Caki2 (cell line): ENCODE measurements at regions not wholly inside any gene's neighbourhood (a gene's known extent, or its start where the extent isn't known, plus 50 kb on each side); places are given as distances from the start of the nearest gene placed in this dataset.

Experiments used
- DNase-seq: peaks from one replicate; pipeline ENCODE4 v3.0.0-alpha.2; 2015; ENCODE audit warnings: low read depth
- in situ Hi-C: cut with HindIII; loops from 2 replicates; pipeline ENCODE4 v1.10.0; 2016; ENCODE audit warnings: low sequenced_read_pairs, low pct_unique_long_range_greater_than_20kb, mixed read lengths

GRCh38 chr3:127351775-127352350 is 64.0 kb upstream of the PRR20G start:
- in situ Hi-C loops: no loop called here
- DNase-seq: no peak

- no peak for DNase-seq
- in situ Hi-C loops: no loop called here
Observed at GRCh38 chr3:127351321-127351720, 63.5 kb upstream of the PRR20G start.

- in situ Hi-C loops: no loop called here
Observed at GRCh38 chr3:127350172-127351050, 62.6 kb upstream of the PRR20G start.

GRCh38 chr3:127349501-127350171 is 61.8 kb upstream of the PRR20G start:
- DNase-seq: no peak
- in situ Hi-C loops: no loop called here

More at GRCh38 chr3:127350172-127351050, 62.6 kb upstream of the PRR20G start:
- DNase-seq: no peak

- DNase-seq: no peak
- in situ Hi-C loops: no loop called here
Observed at GRCh38 chr3:127342735-127343134, 54.9 kb upstream of the PRR20G start.

- no peak for DNase-seq
- in situ Hi-C loops: no loop called here
Observed at GRCh38 chr3:127339928-127340861, 52.3 kb upstream of the PRR20G start.

- no peak for DNase-seq
- in situ Hi-C loops: no loop called here
Observed at GRCh38 chr3:127339016-127339415, 51.2 kb upstream of the PRR20G start.

- in situ Hi-C loops: no loop called here
- DNase-seq: no peak
Observed at GRCh38 chr3:127337911-127338531, 50.2 kb upstream of the PRR20G start.
